Breast epithelium (tissue), 4 donors: ENCODE measurements at regions not wholly inside any gene's neighbourhood (a gene's known extent, or its start where the extent isn't known, plus 50 kb on each side); places are given as distances from the start of the nearest gene placed in this dataset.

Source experiments
- DNase-seq, 2 donors: peaks; one replicate each; pipeline ENCODE4 v3.0.0-alpha.2; 2019; ENCODE audit warnings: low spot score in 2 of 2
- H3K27ac ChIP-seq, 2 donors: fragments of 200-600 bp; sonication (generic) in 1 of 2; one replicate each; pipeline ENCODE4 v1.5.1; 2016 to 2019; ENCODE audit warnings: mild to moderate bottlenecking in 1 of 2
- H3K27me3 ChIP-seq, 2 donors: fragments of 200-600 bp; sonication (generic) in 1 of 2; one replicate each; pipeline versions ENCODE4 v1.5.1 to v1.6.0; 2017 to 2019; ENCODE audit warnings: control low read depth in 1 of 2, mild to moderate bottlenecking in 1 of 2
- H3K36me3 ChIP-seq: fragments of 200-600 bp; one replicate; pipeline ENCODE4 v1.5.1; 2019
- H3K4me1 ChIP-seq, 2 donors: fragments of 200-600 bp; sonication (generic); one replicate each; pipeline ENCODE4 v1.5.1; 2016 to 2019; ENCODE audit warnings: control low read depth in 1 of 2
- H3K4me3 ChIP-seq, 3 donors: fragments of 200-600 bp; sonication (generic); 1 replicate in 2 of 3; 2 replicates in 1 of 3; pipeline ENCODE4 v1.5.1; 2016 to 2019; ENCODE audit warnings: mild to moderate bottlenecking in 3 of 3, moderate library complexity in 2 of 3
- H3K9me3 ChIP-seq, 2 donors: fragments of 200-600 bp; sonication (generic) in 1 of 2; one replicate each; pipeline ENCODE4 v1.5.1; 2016 to 2019; ENCODE audit warnings: control low read depth in 1 of 2
- CTCF ChIP-seq, 3 donors: fragments of 450-650 bp; IDR thresholded peaks; one replicate each; pipeline ENCODE4 v1.5.1; 2016 to 2017; ENCODE audit warnings: antibody characterized with exemption in 3 of 3, mild to moderate bottlenecking in 3 of 3, moderate library complexity in 3 of 3
- POLR2A ChIP-seq: fragments of 450-650 bp; IDR thresholded peaks from one replicate; pipeline ENCODE4 v1.6.1; 2016; ENCODE audit warnings: antibody characterized with exemption, mild to moderate bottlenecking, moderate library complexity
- POLR2AphosphoS5 ChIP-seq, 3 donors: sonication (generic); formaldehyde crosslinking; IDR thresholded peaks; one replicate each; pipeline ENCODE4 v1.6.1; 2017; ENCODE audit warnings: antibody characterized with exemption in 3 of 3
- intact Hi-C: fragments of 100-400 bp; cut with DNase I; formaldehyde crosslinking; loops from one replicate; pipeline ENCODE4 v1.15.1; 2023; ENCODE audit warnings: low total_unique reads

- Histone ChIP-seq H3K4me1 (no peaks in the 10 kb centered on the region), H3K27ac (no peak overlapping the region), H3K27me3 (peaks cover 0 to 3% of the 10 kb centered on the region in 2 donors), H3K9me3 (no peaks in the 10 kb centered on the region), H3K36me3 (no peaks in the 10 kb centered on the region), H3K4me3 (no peak overlapping the region)
- no peak for TF ChIP-seq CTCF (IDR thresholded peaks at IDR 0.05)
- TF ChIP-seq POLR2A: no peak
- no peak for TF ChIP-seq POLR2AphosphoS5 (IDR thresholded peaks at IDR 0.05)
- intact Hi-C loops: no loop called here
- DNase-seq: no peak
Measured at GRCh38 chr2:72036173-72036545, 111.5 kb downstream of the CYP26B1 start.

DNA sequence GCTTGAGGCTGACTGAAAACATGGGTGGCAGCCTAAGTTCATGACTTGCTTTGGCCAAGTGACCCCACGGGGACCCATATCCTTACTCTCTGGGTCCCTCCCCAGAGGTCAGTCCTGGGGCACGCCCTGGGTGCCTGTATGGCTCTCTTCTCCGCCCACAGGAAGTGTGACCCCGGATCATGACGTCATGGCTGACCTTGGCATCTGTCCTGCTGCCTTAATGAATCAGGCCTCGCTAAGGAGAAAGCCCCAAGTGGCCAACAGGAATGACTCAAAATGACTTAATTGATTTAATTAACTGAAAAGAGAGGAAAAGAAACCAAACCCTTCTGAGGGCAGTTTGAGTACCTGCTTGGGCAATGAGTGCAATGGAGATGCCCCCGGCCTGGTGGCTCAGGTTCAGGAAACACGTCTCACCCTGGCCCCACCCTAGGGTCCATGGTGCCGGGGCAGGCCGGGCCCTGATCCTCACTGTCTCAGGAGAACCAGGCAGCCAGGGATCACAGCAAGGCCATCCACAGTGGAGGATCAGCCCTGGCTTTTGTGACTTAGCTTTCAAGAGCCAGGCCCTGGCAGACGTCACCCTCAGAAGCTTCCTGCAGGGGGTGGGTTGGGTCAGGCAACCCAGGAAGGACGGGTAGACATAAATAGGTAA lies 112.0 kb downstream of the CYP26B1 start:
- intact Hi-C loops: no loop called here
- no peak for TF ChIP-seq POLR2A
- no peak for TF ChIP-seq CTCF (IDR thresholded peaks at IDR 0.05)
- no peak for TF ChIP-seq POLR2AphosphoS5 (IDR thresholded peaks at IDR 0.05)
- H3K4me1 ChIP-seq: no peaks in the 10 kb centered on the region
- peaks cover 0 to 3% of the 10 kb centered on the region in 2 donors for H3K27me3 ChIP-seq
- no peak overlapping the region for H3K4me3 ChIP-seq
- H3K36me3 ChIP-seq: no peaks in the 10 kb centered on the region
- no peak for DNase-seq
- no peak overlapping the region for H3K27ac ChIP-seq
- H3K9me3 ChIP-seq: no peaks in the 10 kb centered on the region

GRCh38 chr2:72034353-72035095 lies 113.1 kb downstream of the CYP26B1 start:
- Histone ChIP-seq H3K36me3 (no peaks in the 10 kb centered on the region), H3K4me3 (no peak overlapping the region), H3K27me3 (peaks cover 0 to 3% of the 10 kb centered on the region in 2 donors), H3K9me3 (no peaks in the 10 kb centered on the region), H3K27ac (no peak overlapping the region), H3K4me1 (no peaks in the 10 kb centered on the region)
- DNase-seq: no peak
- no peak for TF ChIP-seq POLR2AphosphoS5 (IDR thresholded peaks at IDR 0.05)
- no peak for TF ChIP-seq CTCF (IDR thresholded peaks at IDR 0.05)
- TF ChIP-seq POLR2A: no peak
- intact Hi-C loops: no loop called here

GRCh38 chr2:72033636-72034035 lies 114.0 kb downstream of the CYP26B1 start:
- Histone ChIP-seq H3K9me3 (no peaks in the 10 kb centered on the region), H3K4me1 (no peaks in the 10 kb centered on the region), H3K36me3 (no peaks in the 10 kb centered on the region), H3K27me3 (peaks cover 0 to 3% of the 10 kb centered on the region in 2 donors), H3K4me3 (no peak overlapping the region), H3K27ac (no peak overlapping the region)
- TF ChIP-seq POLR2AphosphoS5 (IDR thresholded peaks at IDR 0.05): no peak
- TF ChIP-seq CTCF (IDR thresholded peaks at IDR 0.05): no peak
- TF ChIP-seq POLR2A: no peak
- intact Hi-C loops: no loop called here
- DNase-seq: no peak

GRCh38 chr2:72032481-72033041 lies 115.1 kb downstream of the CYP26B1 start:
- intact Hi-C loops: no loop called here
- Histone ChIP-seq H3K27ac (no peak overlapping the region), H3K4me1 (no peaks in the 10 kb centered on the region), H3K27me3 (peaks cover 0 to 3% of the 10 kb centered on the region in 2 donors), H3K4me3 (no peak overlapping the region), H3K36me3 (no peaks in the 10 kb centered on the region), H3K9me3 (no peaks in the 10 kb centered on the region)
- TF ChIP-seq CTCF (IDR thresholded peaks at IDR 0.05) (no peak), POLR2AphosphoS5 (IDR thresholded peaks at IDR 0.05) (no peak), POLR2A (no peak)
- DNase-seq: no peak
